ENCODE measurements at regions not wholly inside any gene's neighbourhood (a gene's known extent, or its start where the extent isn't known, plus 50 kb on each side); places are given as distances from the start of the nearest gene placed in this dataset.
"Not testable (repeated sequence)": the region's sequence is repeated elsewhere in the genome, so short reads cannot be mapped to it uniquely, and the experiment has no call there.

- in situ Hi-C loops (cut with HindIII; ENCODE audit: low pct_unique_long_range_greater_than_20kb, low sequenced_read_pairs): no loop called here
- no peak for DNase-seq (ENCODE audit: low read depth, low spot score)
Measured at GRCh38 chr7:67348171-67348570, 351.5 kb downstream of the TYW1 start.

- DNase-seq (ENCODE audit: low read depth, low spot score); in situ Hi-C loops (cut with HindIII; ENCODE audit: low pct_unique_long_range_greater_than_20kb, low sequenced_read_pairs): not testable (repeated sequence)
Measured at GRCh38 chr7:67357653-67358052, 361.0 kb downstream of the TYW1 start.

GRCh38 chr7:67358316-67358715 is 361.7 kb downstream of the TYW1 start:
- in situ Hi-C loops (cut with HindIII; ENCODE audit: low pct_unique_long_range_greater_than_20kb, low sequenced_read_pairs); DNase-seq (ENCODE audit: low read depth, low spot score): not testable (repeated sequence)

GRCh38 chr7:67358738-67359137 is 362.1 kb downstream of the TYW1 start:
- DNase-seq (ENCODE audit: low read depth, low spot score); in situ Hi-C loops (cut with HindIII; ENCODE audit: low pct_unique_long_range_greater_than_20kb, low sequenced_read_pairs): not testable (repeated sequence)

GRCh38 chr7:67359900-67360299 is 363.3 kb downstream of the TYW1 start:
- in situ Hi-C loops (cut with HindIII; ENCODE audit: low pct_unique_long_range_greater_than_20kb, low sequenced_read_pairs): no loop called here

GRCh38 chr7:67361150-67361549 is 364.5 kb downstream of the TYW1 start:
- no peak for DNase-seq (ENCODE audit: low read depth, low spot score)

More at GRCh38 chr7:67359900-67360299, 363.3 kb downstream of the TYW1 start:
- DNase-seq (ENCODE audit: low read depth, low spot score): no peak

GRCh38 chr7:67364441-67365017 is 367.9 kb downstream of the TYW1 start:
- DNase-seq (ENCODE audit: low read depth, low spot score): no peak
- in situ Hi-C loops (cut with HindIII; ENCODE audit: low pct_unique_long_range_greater_than_20kb, low sequenced_read_pairs): no loop called here

More at GRCh38 chr7:67361150-67361549, 364.5 kb downstream of the TYW1 start:
- in situ Hi-C loops (cut with HindIII; ENCODE audit: low pct_unique_long_range_greater_than_20kb, low sequenced_read_pairs): no loop called here

GRCh38 chr7:67371429-67372305 is 375.0 kb downstream of the TYW1 start:
- in situ Hi-C loops (cut with HindIII; ENCODE audit: low pct_unique_long_range_greater_than_20kb, low sequenced_read_pairs): no loop called here
- peak; percentile 91 for DNase-seq (ENCODE audit: low read depth, low spot score)

- in situ Hi-C loops (cut with HindIII; ENCODE audit: low pct_unique_long_range_greater_than_20kb, low sequenced_read_pairs); DNase-seq (ENCODE audit: low read depth, low spot score): not testable (repeated sequence)
Measured at GRCh38 chr7:67373389-67373788, 376.8 kb downstream of the TYW1 start.

GRCh38 chr7:67375427-67375826 is 378.8 kb downstream of the TYW1 start:
- in situ Hi-C loops (cut with HindIII; ENCODE audit: low pct_unique_long_range_greater_than_20kb, low sequenced_read_pairs): no loop called here
- DNase-seq (ENCODE audit: low read depth, low spot score): no peak

- peak; percentile 91 for DNase-seq (ENCODE audit: low read depth, low spot score)
- in situ Hi-C loops (cut with HindIII; ENCODE audit: low pct_unique_long_range_greater_than_20kb, low sequenced_read_pairs): no loop called here
Measured at GRCh38 chr7:67377939-67378862, 381.6 kb downstream of the TYW1 start.

GRCh38 chr7:67380326-67380725 is 383.7 kb downstream of the TYW1 start:
- in situ Hi-C loops (cut with HindIII; ENCODE audit: low pct_unique_long_range_greater_than_20kb, low sequenced_read_pairs): no loop called here
- no peak for DNase-seq (ENCODE audit: low read depth, low spot score)

GRCh38 chr7:67380858-67381257 is 384.2 kb downstream of the TYW1 start:
- in situ Hi-C loops (cut with HindIII; ENCODE audit: low pct_unique_long_range_greater_than_20kb, low sequenced_read_pairs): no loop called here
- DNase-seq (ENCODE audit: low read depth, low spot score): no peak

- in situ Hi-C loops (cut with HindIII; ENCODE audit: low pct_unique_long_range_greater_than_20kb, low sequenced_read_pairs): no loop called here
- peak; percentile 54 for DNase-seq (ENCODE audit: low read depth, low spot score)
Measured at GRCh38 chr7:67387851-67388250, 391.2 kb downstream of the TYW1 start.

- no peak for DNase-seq (ENCODE audit: low read depth, low spot score)
- in situ Hi-C loops (cut with HindIII; ENCODE audit: low pct_unique_long_range_greater_than_20kb, low sequenced_read_pairs): no loop called here
Measured at GRCh38 chr7:67391168-67391567, 394.5 kb downstream of the TYW1 start.

- in situ Hi-C loops (cut with HindIII; ENCODE audit: low pct_unique_long_range_greater_than_20kb, low sequenced_read_pairs): no loop called here
- no peak for DNase-seq (ENCODE audit: low read depth, low spot score)
Measured at GRCh38 chr7:67392596-67393438, 396.2 kb downstream of the TYW1 start.

GRCh38 chr7:67393903-67394302 is 397.3 kb downstream of the TYW1 start:
- in situ Hi-C loops (cut with HindIII; ENCODE audit: low pct_unique_long_range_greater_than_20kb, low sequenced_read_pairs): no loop called here
- DNase-seq (ENCODE audit: low read depth, low spot score): no peak
